ENCODE measurements at regions not wholly inside any gene's neighbourhood (a gene's known extent, or its start where the extent isn't known, plus 50 kb on each side); places are given as distances from the start of the nearest gene placed in this dataset.

- TF ChIP-seq CTCF (IDR thresholded peaks at IDR 0.05; ENCODE audit: low read depth, low read length, poor library complexity, severe bottlenecking) (no peak), EZH2phosphoT487 (IDR thresholded peaks at IDR 0.05; ENCODE audit: borderline replicate concordance, low read length) (no peak)
Measured at GRCh38 chr15:69675731-69676130, 223.1 kb downstream of the RPLP1 start.

Data from DOHH2 (cell line).